ENCODE measurements at regions not wholly inside any gene's neighbourhood (a gene's known extent, or its start where the extent isn't known, plus 50 kb on each side); places are given as distances from the start of the nearest gene placed in this dataset.
"Not testable (repeated sequence)": the region's sequence is repeated elsewhere in the genome, so short reads cannot be mapped to it uniquely, and the experiment has no call there.

- TF ChIP-seq CTCF (IDR thresholded peaks at IDR 0.05), result no peak
- ATAC-seq (ENCODE audit: low FRiP score) (no peak), DNase-seq (ENCODE audit: low spot score) (no peak)
Observed at GRCh38 chr3:150346981-150347863, 60.9 kb upstream of the TSC22D2 start.

- ATAC-seq (ENCODE audit: low FRiP score) (no peak), DNase-seq (ENCODE audit: low spot score) (no peak)
- TF ChIP-seq CTCF (IDR thresholded peaks at IDR 0.05), result no peak
Observed at GRCh38 chr3:150346266-150346665, 61.8 kb upstream of the TSC22D2 start.

- DNase-seq (ENCODE audit: low spot score) (no peak), ATAC-seq (ENCODE audit: low FRiP score) (peak; percentile 92)
- TF ChIP-seq CTCF (IDR thresholded peaks at IDR 0.05), result no peak
Observed at GRCh38 chr3:150345021-150345538, 63.0 kb upstream of the TSC22D2 start.

- ATAC-seq (ENCODE audit: low FRiP score) (no peak), DNase-seq (ENCODE audit: low spot score) (no peak)
- no peak for TF ChIP-seq CTCF (IDR thresholded peaks at IDR 0.05)
Observed at GRCh38 chr3:150344079-150344759, 63.9 kb upstream of the TSC22D2 start.

- ATAC-seq (ENCODE audit: low FRiP score) (no peak), DNase-seq (ENCODE audit: low spot score) (no peak)
- no peak for TF ChIP-seq CTCF (IDR thresholded peaks at IDR 0.05)
Observed at GRCh38 chr3:150342896-150343467, 65.1 kb upstream of the TSC22D2 start.

GRCh38 chr3:150341891-150342290, 66.2 kb upstream of the TSC22D2 start:
- TF ChIP-seq CTCF (IDR thresholded peaks at IDR 0.05), result no peak
- ATAC-seq (ENCODE audit: low FRiP score), result no peak

GRCh38 chr3:150336363-150336762, 71.7 kb upstream of the TSC22D2 start:
- not testable (repeated sequence) for DNase-seq (ENCODE audit: low spot score); ATAC-seq (ENCODE audit: low FRiP score)

More at GRCh38 chr3:150341891-150342290, 66.2 kb upstream of the TSC22D2 start:
- DNase-seq (ENCODE audit: low spot score), result no peak

Data from omental fat pad (tissue), 3 donors.